Suprapubic skin (tissue), 4 donors: ENCODE measurements at regions not wholly inside any gene's neighbourhood (a gene's known extent, or its start where the extent isn't known, plus 50 kb on each side); places are given as distances from the start of the nearest gene placed in this dataset.
A peak's percentile ranks its signal among the peaks of the same experiment; 100 is the strongest.

Source experiments
- DNase-seq, 2 donors: peaks; one replicate each; pipeline ENCODE4 v3.0.0-alpha.2; 2019; ENCODE audit warnings: low spot score in 2 of 2
- H3K27ac ChIP-seq: fragments of 200-600 bp; sonication (generic); one replicate; pipeline ENCODE4 v1.5.1; 2019
- H3K27me3 ChIP-seq: fragments of 200-600 bp; sonication (generic); one replicate; pipeline ENCODE4 v1.5.1; 2019
- H3K36me3 ChIP-seq: fragments of 200-600 bp; sonication (generic); one replicate; pipeline ENCODE4 v1.5.1; 2019
- H3K4me1 ChIP-seq: fragments of 200-600 bp; sonication (generic); one replicate; pipeline ENCODE4 v1.5.1; 2019
- H3K4me3 ChIP-seq: fragments of 200-600 bp; sonication (generic); one replicate; pipeline ENCODE4 v1.5.1; 2019; ENCODE audit warnings: mild to moderate bottlenecking
- H3K9me3 ChIP-seq: fragments of 200-600 bp; sonication (generic); one replicate; pipeline ENCODE4 v1.5.1; 2019
- EP300 ChIP-seq: sonication (generic); formaldehyde crosslinking; IDR thresholded peaks from one replicate; pipeline ENCODE4 v1.6.1; 2017; ENCODE audit warnings: antibody characterized with exemption
- POLR2A ChIP-seq, 2 donors: fragments of 450-650 bp; IDR thresholded peaks; one replicate each; pipeline ENCODE4 v1.6.1; 2017; ENCODE audit warnings: antibody characterized with exemption in 2 of 2, mild to moderate bottlenecking in 2 of 2, moderate library complexity in 2 of 2
- POLR2AphosphoS5 ChIP-seq, 3 donors: sonication (generic); formaldehyde crosslinking; IDR thresholded peaks; one replicate each; pipeline ENCODE4 v1.6.1; 2017; ENCODE audit warnings: antibody characterized with exemption in 3 of 3
- WGBS: methylation state at CpG from one replicate; pipeline ENCODE4 v1.1.5; 2018; 5-methylcytosine and 5-hydroxymethylcytosine counted together
- TF ChIP-seq, protein P1 (sequence below), 2 donors: fragments of 200-600 bp in 1 of 2; fragments of 450-650 bp in 1 of 2; sonication (generic) in 1 of 2; IDR thresholded peaks; one replicate each; pipeline ENCODE4 v1.5.1; 2016 to 2019; ENCODE audit warnings: antibody characterized with exemption in 2 of 2, mild to moderate bottlenecking in 1 of 2, moderate library complexity in 1 of 2

- no peak for DNase-seq
- WGBS: 46% methylated on average over 3 of the region's 3 CpGs
- no peak for TF ChIP-seq POLR2A (IDR thresholded peaks at IDR 0.05)
- TF ChIP-seq, protein P1, sequence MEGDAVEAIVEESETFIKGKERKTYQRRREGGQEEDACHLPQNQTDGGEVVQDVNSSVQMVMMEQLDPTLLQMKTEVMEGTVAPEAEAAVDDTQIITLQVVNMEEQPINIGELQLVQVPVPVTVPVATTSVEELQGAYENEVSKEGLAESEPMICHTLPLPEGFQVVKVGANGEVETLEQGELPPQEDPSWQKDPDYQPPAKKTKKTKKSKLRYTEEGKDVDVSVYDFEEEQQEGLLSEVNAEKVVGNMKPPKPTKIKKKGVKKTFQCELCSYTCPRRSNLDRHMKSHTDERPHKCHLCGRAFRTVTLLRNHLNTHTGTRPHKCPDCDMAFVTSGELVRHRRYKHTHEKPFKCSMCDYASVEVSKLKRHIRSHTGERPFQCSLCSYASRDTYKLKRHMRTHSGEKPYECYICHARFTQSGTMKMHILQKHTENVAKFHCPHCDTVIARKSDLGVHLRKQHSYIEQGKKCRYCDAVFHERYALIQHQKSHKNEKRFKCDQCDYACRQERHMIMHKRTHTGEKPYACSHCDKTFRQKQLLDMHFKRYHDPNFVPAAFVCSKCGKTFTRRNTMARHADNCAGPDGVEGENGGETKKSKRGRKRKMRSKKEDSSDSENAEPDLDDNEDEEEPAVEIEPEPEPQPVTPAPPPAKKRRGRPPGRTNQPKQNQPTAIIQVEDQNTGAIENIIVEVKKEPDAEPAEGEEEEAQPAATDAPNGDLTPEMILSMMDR (IDR thresholded peaks at IDR 0.05): no peak
- TF ChIP-seq EP300: no peak
- no peak for TF ChIP-seq POLR2AphosphoS5 (IDR thresholded peaks at IDR 0.05)
- H3K4me3 ChIP-seq: no peak overlapping the region
- no peaks in the 10 kb centered on the region for H3K9me3 ChIP-seq
- H3K27me3 ChIP-seq: no peaks in the 10 kb centered on the region
- H3K4me1 ChIP-seq: peaks cover 10% of the 10 kb centered on the region
- no peak overlapping the region for H3K27ac ChIP-seq
- H3K36me3 ChIP-seq: no peaks in the 10 kb centered on the region
Observed at GRCh38 chr9:129387822-129388221, 209.8 kb upstream of the IER5L start.

DNA sequence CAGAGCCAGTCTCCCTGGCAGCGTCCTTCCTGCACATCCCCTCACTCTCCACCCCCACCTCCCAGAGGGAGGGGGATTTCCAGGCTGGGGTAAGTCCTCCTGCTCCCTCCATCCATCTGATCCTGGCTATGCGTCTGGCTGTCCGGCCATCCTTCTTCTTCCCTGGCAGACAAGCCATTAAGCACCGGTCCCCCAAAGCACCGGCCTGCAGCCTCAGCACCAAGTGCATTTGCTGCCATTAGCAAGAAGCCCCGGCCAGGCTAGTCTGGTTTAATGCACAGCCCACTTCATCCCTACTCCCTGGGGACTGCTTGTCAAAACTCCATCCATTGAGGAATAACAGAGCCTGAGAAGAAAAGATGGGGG is 208.7 kb upstream of the IER5L start:
- TF ChIP-seq POLR2AphosphoS5 (IDR thresholded peaks at IDR 0.05) (no peak), EP300 (no peak)
- peaks cover 18% of the 10 kb centered on the region for H3K4me1 ChIP-seq
- DNase-seq: peak in 1 of 2 donors; percentile 40
- no peaks in the 10 kb centered on the region for H3K36me3 ChIP-seq
- no peak overlapping the region for H3K4me3 ChIP-seq
- H3K9me3 ChIP-seq: no peaks in the 10 kb centered on the region
- H3K27me3 ChIP-seq: no peaks in the 10 kb centered on the region
- no peak overlapping the region for H3K27ac ChIP-seq
- WGBS: 68% methylated on average over 5 of the region's 6 CpGs

DNA sequence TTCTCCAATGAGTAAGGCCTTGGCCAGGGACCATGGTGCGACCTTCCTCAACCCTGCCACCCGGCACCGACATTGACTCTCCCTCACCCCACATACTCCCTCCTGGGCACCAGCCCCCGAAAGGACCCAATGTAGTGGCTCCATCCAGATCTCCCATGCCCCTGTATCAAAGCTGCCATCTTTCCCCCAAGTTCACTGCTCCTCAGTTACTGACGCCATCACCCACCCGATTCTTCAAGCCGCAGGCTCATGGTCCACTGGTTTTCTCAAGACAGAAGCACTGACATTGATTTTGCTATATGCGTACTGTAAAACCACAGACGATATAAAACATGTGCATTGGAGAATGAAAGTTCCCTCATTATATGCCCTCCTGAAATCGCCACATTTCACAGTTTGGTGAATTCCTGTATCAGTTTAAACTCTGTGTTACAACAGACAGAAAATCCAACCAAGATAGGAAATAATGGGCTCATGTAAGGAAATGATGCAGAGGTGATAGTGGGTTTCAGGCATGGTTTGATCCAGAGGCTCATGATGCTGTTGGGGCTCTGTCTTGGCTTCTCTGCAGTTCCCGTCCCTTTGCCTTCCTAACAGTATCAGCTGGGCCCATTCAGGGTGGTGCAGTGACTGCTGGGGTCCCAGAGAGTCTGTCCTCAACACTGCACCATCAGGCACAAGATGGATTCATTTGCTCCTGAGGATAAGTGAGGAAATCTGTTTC is 207.3 kb upstream of the IER5L start:
- Histone ChIP-seq H3K36me3 (no peaks in the 10 kb centered on the region), H3K4me1 (peaks cover 18% of the 10 kb centered on the region), H3K9me3 (no peaks in the 10 kb centered on the region), H3K4me3 (no peak overlapping the region), H3K27ac (no peak overlapping the region), H3K27me3 (no peaks in the 10 kb centered on the region)
- peak in 1 of 2 donors; percentile 41 for DNase-seq
- WGBS: 83% methylated on average over 11 of the region's 11 CpGs
- no peak for TF ChIP-seq EP300
- TF ChIP-seq POLR2A (IDR thresholded peaks at IDR 0.05): no peak
- TF ChIP-seq, protein P1 (IDR thresholded peaks at IDR 0.05): no peak
- TF ChIP-seq POLR2AphosphoS5 (IDR thresholded peaks at IDR 0.05): no peak

GRCh38 chr9:129384491-129385210 is 206.6 kb upstream of the IER5L start:
- WGBS: 93% methylated on average over 10 of the region's 11 CpGs
- peak in 1 of 2 donors; percentile 50 for DNase-seq
- H3K9me3 ChIP-seq: no peaks in the 10 kb centered on the region
- H3K27ac ChIP-seq: no peak overlapping the region
- no peak for TF ChIP-seq EP300
- H3K4me1 ChIP-seq: peaks cover 18% of the 10 kb centered on the region
- no peak overlapping the region for H3K4me3 ChIP-seq
- H3K36me3 ChIP-seq: no peaks in the 10 kb centered on the region
- H3K27me3 ChIP-seq: no peaks in the 10 kb centered on the region

DNA sequence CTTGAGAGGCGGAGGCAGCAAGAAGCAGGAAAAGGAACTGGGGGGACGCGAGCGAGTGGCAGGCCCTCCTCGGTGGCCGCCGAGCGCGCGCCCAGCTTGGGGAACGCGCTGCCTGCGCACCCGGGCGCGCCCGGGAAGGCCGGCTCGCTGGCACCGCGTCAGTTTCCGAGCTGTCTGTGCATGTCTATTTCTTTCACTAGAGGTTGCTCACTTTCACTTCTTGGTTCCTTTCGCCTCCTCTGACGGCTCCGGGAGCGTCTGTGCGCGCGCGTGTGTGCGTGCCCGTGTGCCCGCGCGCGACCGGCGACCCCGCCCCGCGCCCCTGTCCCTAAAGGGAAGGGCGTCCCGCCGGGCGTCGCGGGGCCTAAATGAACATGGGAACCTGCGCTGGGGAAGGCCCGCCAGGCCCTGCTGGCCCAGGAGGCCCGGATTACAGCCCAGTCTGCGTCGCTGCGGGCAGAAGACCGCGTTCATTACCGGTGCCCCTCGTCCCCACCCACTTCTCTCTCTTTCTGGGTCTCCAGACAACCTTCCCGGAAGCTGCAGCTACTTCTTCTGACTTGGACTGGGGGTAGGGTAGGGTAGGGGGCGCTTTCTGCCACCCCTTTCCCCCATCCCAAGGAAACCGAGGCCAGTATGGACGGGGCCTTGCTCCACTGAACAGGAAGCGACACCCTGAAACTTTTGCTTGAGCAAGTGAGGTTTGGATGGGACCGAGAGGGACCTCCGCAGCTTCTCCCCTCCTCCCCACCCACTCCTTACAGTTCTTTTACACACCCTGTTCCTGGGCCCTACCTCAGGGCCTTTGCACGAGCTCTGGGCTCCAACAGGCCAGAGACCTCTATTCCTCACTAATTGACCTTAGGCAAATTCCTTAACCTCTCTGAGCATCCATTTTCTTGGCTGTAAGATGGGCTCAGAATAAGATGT is 205.8 kb upstream of the IER5L start:
- Histone ChIP-seq H3K36me3 (no peaks in the 10 kb centered on the region), H3K27ac (peak overlapping the region; percentile 99), H3K4me1 (peaks cover 18% of the 10 kb centered on the region), H3K9me3 (no peaks in the 10 kb centered on the region), H3K27me3 (no peaks in the 10 kb centered on the region), H3K4me3 (peak overlapping the region; percentile 74)
- TF ChIP-seq, protein P1 (IDR thresholded peaks at IDR 0.05): peak in 1 of 2 donors; percentile 21
- peak in 1 of 2 donors; percentile 36 for TF ChIP-seq POLR2A (IDR thresholded peaks at IDR 0.05)
- TF ChIP-seq EP300: no peak
- peak in 2 of 3 donors; percentile 43 to 52 for TF ChIP-seq POLR2AphosphoS5 (IDR thresholded peaks at IDR 0.05)
- DNase-seq: peak in 1 of 2 donors; percentile 88
- WGBS: 16% methylated on average over 35 of the region's 65 CpGs
